ENCODE measurements at regions not wholly inside any gene's neighbourhood (a gene's known extent, or its start where the extent isn't known, plus 50 kb on each side); places are given as distances from the start of the nearest gene placed in this dataset.

- Histone ChIP-seq H3K4me1 (replicated peaks in 1 of 2) (no peaks in the 10 kb centered on the region), H3K4me3 (no peak overlapping the region), H3K36me3 (replicated peaks in 1 of 2) (no peaks in the 10 kb centered on the region), H3K9me3 (replicated peaks in 1 of 3) (peaks cover 0 to 3% (median 0%) of the 10 kb centered on the region in 3 donors), H3K27me3 (no peaks in the 10 kb centered on the region), H3K27ac (no peak overlapping the region)
- TF ChIP-seq CTCF (IDR thresholded peaks at IDR 0.05), result no peak
- TF ChIP-seq POLR2A (IDR thresholded peaks at IDR 0.05), result no peak
- no peak for DNase-seq
- 55 to 65% (median 59%) methylated on average over 1 of the region's 1 CpG for WGBS, 4 donors
- intact Hi-C loops (cut with DNase I), result no loop called here
These were observed 479.1 kb upstream of the USP15 start for GRCh38 chr12:61781021-61781581.

GRCh38 chr12:61796846-61797245 is 463.4 kb upstream of the USP15 start:
- 45 to 94% (median 89%) methylated on average over 1 of the region's 1 CpG for WGBS, 4 donors
- Histone ChIP-seq H3K4me1 (replicated peaks in 1 of 2) (no peaks in the 10 kb centered on the region), H3K27ac (no peak overlapping the region), H3K4me3 (no peak overlapping the region), H3K36me3 (replicated peaks in 1 of 2) (no peaks in the 10 kb centered on the region), H3K9me3 (replicated peaks in 1 of 3) (peaks cover 0 to 4% (median 0%) of the 10 kb centered on the region in 3 donors), H3K27me3 (no peaks in the 10 kb centered on the region)
- DNase-seq, result no peak
- intact Hi-C loops (cut with DNase I), result no loop called here
- TF ChIP-seq CTCF (IDR thresholded peaks at IDR 0.05), result no peak
- no peak for TF ChIP-seq POLR2A (IDR thresholded peaks at IDR 0.05)

- WGBS, 4 donors, result 23 to 38% (median 35%) methylated on average over 1 of the region's 1 CpG
These were observed 462.9 kb upstream of the USP15 start for GRCh38 chr12:61797266-61797665.

GRCh38 chr12:61798778-61799177 is 461.4 kb upstream of the USP15 start:
- TF ChIP-seq CTCF (IDR thresholded peaks at IDR 0.05) (no peak), POLR2A (IDR thresholded peaks at IDR 0.05) (no peak)
- no peaks in the 10 kb centered on the region for H3K27me3 ChIP-seq
- H3K4me3 ChIP-seq, result no peak overlapping the region
- H3K9me3 ChIP-seq (replicated peaks in 1 of 3), result peaks cover 0 to 4% (median 0%) of the 10 kb centered on the region in 3 donors
- no peaks in the 10 kb centered on the region for H3K4me1 ChIP-seq (replicated peaks in 1 of 2)
- no peak for DNase-seq
- intact Hi-C loops (cut with DNase I), result no loop called here
- H3K36me3 ChIP-seq (replicated peaks in 1 of 2), result no peaks in the 10 kb centered on the region
- H3K27ac ChIP-seq, result no peak overlapping the region

More at GRCh38 chr12:61797266-61797665, 462.9 kb upstream of the USP15 start:
- no peak for DNase-seq
- intact Hi-C loops (cut with DNase I), result no loop called here
- Histone ChIP-seq H3K36me3 (replicated peaks in 1 of 2) (no peaks in the 10 kb centered on the region), H3K4me1 (replicated peaks in 1 of 2) (no peaks in the 10 kb centered on the region), H3K9me3 (replicated peaks in 1 of 3) (peaks cover 0 to 4% (median 0%) of the 10 kb centered on the region in 3 donors), H3K27ac (no peak overlapping the region), H3K4me3 (no peak overlapping the region), H3K27me3 (no peaks in the 10 kb centered on the region)
- TF ChIP-seq POLR2A (IDR thresholded peaks at IDR 0.05) (no peak), CTCF (IDR thresholded peaks at IDR 0.05) (no peak)

All from adrenal gland (tissue), 9 donors.